ENCODE measurements at regions not wholly inside any gene's neighbourhood (a gene's known extent, or its start where the extent isn't known, plus 50 kb on each side); places are given as distances from the start of the nearest gene placed in this dataset.

DNA sequence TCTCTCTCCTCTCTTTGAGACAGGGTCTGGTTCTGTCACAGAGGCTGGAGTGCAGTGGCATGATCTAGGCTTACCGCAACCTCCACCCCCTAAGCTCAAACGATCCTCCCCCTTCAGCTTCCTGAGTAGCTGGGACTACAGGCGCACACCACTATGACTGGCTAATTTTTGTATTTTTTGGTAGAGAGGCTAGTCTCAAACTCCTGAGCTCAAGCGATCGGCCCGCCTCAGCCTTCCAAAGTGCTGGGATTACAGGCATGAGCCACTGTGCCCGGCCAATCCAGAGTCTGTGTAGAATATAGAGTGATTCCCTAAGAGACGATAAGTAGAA, 65.8 kb upstream of the RPH3AL start:
- no peak for ATAC-seq
- Mint-ChIP-seq H3K9me3 (no peaks in the 10 kb centered on the region), H3K27me3 (ENCODE audit: insufficient read depth, low read depth, poor library complexity) (peaks cover 4% of the 10 kb centered on the region), H3K4me1 (peaks cover 11% of the 10 kb centered on the region; the same call in 2 of the 3 replicates), H3K4me3 (no peak overlapping the region), H3K36me3 (ENCODE audit: low read depth) (peaks cover 7% of the 10 kb centered on the region), H3K27ac (no peak overlapping the region; the same call in 1 of the 2 replicates)
- Histone ChIP-seq H2AFZ (no peak overlapping the region), H3K36me3 (ENCODE audit: insufficient read depth) (no peaks in the 10 kb centered on the region), H3F3A (replicated peaks; ENCODE audit: low read depth) (no peaks in the 10 kb centered on the region), H3K27ac (ENCODE audit: low read depth) (no peak overlapping the region), H3K4me1 (ENCODE audit: insufficient read depth) (peaks cover 9% of the 10 kb centered on the region; the same call in 1 of the 2 replicates), H4K20me1 (replicated peaks; ENCODE audit: insufficient read depth) (no peaks in the 10 kb centered on the region), H3K79me2 (replicated peaks; ENCODE audit: insufficient read depth) (no peaks in the 10 kb centered on the region), H3K9me2 (ENCODE audit: insufficient read depth) (no peaks in the 10 kb centered on the region), H3K4me2 (no peak overlapping the region), H3K27me3 (ENCODE audit: insufficient read depth) (no peaks in the 10 kb centered on the region), H3K4me3 (no peak overlapping the region)
- no peak for DNase-seq (ENCODE audit: low spot score)
- TF ChIP-seq, protein P1, sequence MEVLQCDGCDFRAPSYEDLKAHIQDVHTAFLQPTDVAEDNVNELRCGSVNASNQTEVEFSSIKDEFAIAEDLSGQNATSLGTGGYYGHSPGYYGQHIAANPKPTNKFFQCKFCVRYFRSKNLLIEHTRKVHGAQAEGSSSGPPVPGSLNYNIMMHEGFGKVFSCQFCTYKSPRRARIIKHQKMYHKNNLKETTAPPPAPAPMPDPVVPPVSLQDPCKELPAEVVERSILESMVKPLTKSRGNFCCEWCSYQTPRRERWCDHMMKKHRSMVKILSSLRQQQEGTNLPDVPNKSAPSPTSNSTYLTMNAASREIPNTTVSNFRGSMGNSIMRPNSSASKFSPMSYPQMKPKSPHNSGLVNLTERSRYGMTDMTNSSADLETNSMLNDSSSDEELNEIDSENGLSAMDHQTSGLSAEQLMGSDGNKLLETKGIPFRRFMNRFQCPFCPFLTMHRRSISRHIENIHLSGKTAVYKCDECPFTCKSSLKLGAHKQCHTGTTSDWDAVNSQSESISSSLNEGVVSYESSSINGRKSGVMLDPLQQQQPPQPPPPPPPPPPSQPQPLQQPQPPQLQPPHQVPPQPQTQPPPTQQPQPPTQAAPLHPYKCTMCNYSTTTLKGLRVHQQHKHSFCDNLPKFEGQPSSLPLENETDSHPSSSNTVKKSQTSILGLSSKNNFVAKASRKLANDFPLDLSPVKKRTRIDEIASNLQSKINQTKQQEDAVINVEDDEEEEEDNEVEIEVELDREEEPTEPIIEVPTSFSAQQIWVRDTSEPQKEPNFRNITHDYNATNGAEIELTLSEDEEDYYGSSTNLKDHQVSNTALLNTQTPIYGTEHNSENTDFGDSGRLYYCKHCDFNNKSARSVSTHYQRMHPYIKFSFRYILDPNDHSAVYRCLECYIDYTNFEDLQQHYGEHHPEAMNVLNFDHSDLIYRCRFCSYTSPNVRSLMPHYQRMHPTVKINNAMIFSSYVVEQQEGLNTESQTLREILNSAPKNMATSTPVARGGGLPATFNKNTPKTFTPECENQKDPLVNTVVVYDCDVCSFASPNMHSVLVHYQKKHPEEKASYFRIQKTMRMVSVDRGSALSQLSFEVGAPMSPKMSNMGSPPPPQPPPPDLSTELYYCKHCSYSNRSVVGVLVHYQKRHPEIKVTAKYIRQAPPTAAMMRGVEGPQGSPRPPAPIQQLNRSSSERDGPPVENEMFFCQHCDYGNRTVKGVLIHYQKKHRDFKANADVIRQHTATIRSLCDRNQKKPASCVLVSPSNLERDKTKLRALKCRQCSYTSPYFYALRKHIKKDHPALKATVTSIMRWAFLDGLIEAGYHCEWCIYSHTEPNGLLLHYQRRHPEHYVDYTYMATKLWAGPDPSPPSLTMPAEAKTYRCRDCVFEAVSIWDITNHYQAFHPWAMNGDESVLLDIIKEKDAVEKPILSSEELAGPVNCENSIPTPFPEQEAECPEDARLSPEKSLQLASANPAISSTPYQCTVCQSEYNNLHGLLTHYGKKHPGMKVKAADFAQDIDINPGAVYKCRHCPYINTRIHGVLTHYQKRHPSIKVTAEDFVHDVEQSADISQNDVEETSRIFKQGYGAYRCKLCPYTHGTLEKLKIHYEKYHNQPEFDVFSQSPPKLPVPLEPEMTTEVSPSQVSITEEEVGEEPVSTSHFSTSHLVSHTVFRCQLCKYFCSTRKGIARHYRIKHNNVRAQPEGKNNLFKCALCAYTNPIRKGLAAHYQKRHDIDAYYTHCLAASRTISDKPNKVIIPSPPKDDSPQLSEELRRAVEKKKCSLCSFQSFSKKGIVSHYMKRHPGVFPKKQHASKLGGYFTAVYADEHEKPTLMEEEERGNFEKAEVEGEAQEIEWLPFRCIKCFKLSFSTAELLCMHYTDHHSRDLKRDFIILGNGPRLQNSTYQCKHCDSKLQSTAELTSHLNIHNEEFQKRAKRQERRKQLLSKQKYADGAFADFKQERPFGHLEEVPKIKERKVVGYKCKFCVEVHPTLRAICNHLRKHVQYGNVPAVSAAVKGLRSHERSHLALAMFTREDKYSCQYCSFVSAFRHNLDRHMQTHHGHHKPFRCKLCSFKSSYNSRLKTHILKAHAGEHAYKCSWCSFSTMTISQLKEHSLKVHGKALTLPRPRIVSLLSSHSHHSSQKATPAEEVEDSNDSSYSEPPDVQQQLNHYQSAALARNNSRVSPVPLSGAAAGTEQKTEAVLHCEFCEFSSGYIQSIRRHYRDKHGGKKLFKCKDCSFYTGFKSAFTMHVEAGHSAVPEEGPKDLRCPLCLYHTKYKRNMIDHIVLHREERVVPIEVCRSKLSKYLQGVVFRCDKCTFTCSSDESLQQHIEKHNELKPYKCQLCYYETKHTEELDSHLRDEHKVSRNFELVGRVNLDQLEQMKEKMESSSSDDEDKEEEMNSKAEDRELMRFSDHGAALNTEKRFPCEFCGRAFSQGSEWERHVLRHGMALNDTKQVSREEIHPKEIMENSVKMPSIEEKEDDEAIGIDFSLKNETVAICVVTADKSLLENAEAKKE (CRISPR knock-in tag; IDR thresholded peaks at IDR 0.05) = no peak
- TF ChIP-seq, protein P2, sequence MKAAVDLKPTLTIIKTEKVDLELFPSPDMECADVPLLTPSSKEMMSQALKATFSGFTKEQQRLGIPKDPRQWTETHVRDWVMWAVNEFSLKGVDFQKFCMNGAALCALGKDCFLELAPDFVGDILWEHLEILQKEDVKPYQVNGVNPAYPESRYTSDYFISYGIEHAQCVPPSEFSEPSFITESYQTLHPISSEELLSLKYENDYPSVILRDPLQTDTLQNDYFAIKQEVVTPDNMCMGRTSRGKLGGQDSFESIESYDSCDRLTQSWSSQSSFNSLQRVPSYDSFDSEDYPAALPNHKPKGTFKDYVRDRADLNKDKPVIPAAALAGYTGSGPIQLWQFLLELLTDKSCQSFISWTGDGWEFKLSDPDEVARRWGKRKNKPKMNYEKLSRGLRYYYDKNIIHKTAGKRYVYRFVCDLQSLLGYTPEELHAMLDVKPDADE (IDR thresholded peaks at IDR 0.05) = no peak
- TF ChIP-seq JUNB (IDR thresholded peaks at IDR 0.05; ENCODE audit: unreplicated experiment) = no peak
- TF ChIP-seq REST (IDR thresholded peaks at IDR 0.05; ENCODE audit: unreplicated experiment) = no peak
- TF ChIP-seq STAT1 (IDR thresholded peaks at IDR 0.05; ENCODE audit: unreplicated experiment) = no peak
- no peak for TF ChIP-seq EZH2 (IDR thresholded peaks at IDR 0.05; ENCODE audit: low read depth, unreplicated experiment)
- TF ChIP-seq ZNF331 (CRISPR knock-in tag; IDR thresholded peaks at IDR 0.05; ENCODE audit: low read depth) = no peak
- no peak for TF ChIP-seq CREB1 (CRISPR knock-in tag; IDR thresholded peaks at IDR 0.05; ENCODE audit: low read depth)
- no peak for TF ChIP-seq NANOG (IDR thresholded peaks at IDR 0.05; ENCODE audit: borderline replicate concordance)
- no peak for TF ChIP-seq ZNF114 (CRISPR knock-in tag; IDR thresholded peaks at IDR 0.05)
- TF ChIP-seq EZH2phosphoT487 (IDR thresholded peaks at IDR 0.05; ENCODE audit: unreplicated experiment) = no peak
- no peak for TF ChIP-seq POLR2AphosphoS5 (IDR thresholded peaks at IDR 0.05; ENCODE audit: low read depth)
- TF ChIP-seq CTCF (conservative IDR thresholded peaks at IDR 0.05; ENCODE audit: low read depth in 2 of 2) = no peak

Data from GM23338 (cell line).